HG02970 (cell line): ENCODE measurements at regions not wholly inside any gene's neighbourhood (a gene's known extent, or its start where the extent isn't known, plus 50 kb on each side); places are given as distances from the start of the nearest gene placed in this dataset.

ENCODE experiments used
- ATAC-seq: cut with Tn5 transposase; IDR thresholded peaks from one replicate; pipeline ENCODE4 v1.9.1; 2021; ENCODE audit warnings: mild to moderate bottlenecking, moderate library complexity, moderate number of reproducible peaks; ENCODE audit not compliant: unreplicated experiment, low FRiP score

- no peak for ATAC-seq
These were observed 182.2 kb upstream of the FOXN2 start for GRCh38 chr2:48132271-48132625.

DNA sequence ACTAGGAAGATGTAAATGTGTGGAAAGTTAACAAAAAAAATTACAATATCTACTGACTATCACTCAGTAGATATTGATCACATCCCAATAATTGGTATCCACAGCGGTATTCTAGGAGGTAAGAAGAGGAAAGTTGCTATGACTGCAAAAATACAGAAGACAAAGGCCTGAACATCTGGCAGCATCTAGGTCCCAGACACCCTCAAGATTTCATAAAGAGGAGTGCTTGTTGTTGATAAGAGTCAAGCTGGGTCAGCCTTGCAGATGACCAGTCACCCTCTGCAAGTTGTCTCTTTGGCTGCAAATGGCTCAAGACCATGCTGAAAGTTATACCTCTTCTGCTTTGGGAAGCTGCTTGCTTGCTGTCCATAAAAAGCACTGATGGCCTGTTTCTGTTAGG is 179.8 kb upstream of the FOXN2 start:
- ATAC-seq, result no peak

GRCh38 chr2:48135797-48136196 is 178.7 kb upstream of the FOXN2 start:
- ATAC-seq, result no peak

GRCh38 chr2:48137829-48138228 is 176.7 kb upstream of the FOXN2 start:
- ATAC-seq, result no peak

DNA sequence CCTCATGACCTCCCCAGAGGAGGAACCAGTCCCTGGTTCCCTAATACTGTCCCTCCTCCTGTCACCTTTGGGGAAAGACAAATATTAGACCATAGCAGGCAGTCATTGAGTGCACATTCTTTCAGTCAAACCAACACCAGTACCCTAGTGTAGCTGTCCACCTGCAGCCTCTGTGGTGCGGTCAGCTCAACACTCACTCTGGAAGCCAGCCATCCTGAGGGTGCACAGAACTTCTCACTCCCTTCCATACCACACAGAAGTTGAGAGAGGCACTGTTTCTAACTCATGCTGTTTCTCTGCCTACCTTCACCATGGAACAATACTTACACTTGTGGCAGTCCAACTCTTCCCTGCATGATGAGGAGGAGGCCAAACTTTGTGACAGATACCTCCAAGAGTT is 175.6 kb upstream of the FOXN2 start:
- no peak for ATAC-seq

DNA sequence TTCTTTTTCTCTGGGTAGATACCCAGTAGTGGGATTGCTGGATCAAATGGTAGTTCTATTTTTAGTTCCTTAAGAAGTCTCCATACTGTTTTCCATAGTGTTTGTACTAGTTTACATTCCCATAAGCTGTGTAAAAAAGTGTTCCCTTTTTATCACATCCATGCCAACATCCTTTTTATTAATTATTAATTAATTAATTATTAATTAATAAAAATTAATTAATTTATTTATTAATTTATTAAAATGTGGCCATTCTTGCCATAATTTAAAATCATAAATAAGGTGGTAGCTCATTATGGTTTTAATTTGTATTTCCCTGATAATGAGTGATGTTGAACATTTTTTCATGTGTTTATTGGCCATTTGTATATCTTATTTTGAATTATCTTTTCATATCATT is 173.9 kb upstream of the FOXN2 start:
- no peak for ATAC-seq

DNA sequence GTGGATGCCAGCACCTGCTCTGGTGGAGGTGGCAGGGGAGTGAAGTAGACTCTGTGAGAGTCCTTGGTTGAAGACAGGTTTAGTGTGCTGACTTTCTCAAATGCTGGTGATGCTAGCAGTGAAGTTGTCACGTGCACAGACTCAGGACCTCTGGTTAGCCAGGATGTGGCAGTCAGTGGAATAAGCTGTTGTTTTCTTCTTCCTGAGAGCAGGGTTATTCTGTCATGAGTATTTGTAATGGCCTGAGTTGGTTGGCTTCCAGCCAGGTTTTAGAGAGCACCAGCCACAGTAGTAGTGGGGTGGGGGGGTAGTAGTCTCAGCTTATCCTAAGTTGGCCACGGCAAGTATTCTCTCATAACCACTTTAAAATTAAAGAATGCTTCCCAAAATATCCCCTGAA is 169.7 kb upstream of the FOXN2 start:
- ATAC-seq, result no peak

DNA sequence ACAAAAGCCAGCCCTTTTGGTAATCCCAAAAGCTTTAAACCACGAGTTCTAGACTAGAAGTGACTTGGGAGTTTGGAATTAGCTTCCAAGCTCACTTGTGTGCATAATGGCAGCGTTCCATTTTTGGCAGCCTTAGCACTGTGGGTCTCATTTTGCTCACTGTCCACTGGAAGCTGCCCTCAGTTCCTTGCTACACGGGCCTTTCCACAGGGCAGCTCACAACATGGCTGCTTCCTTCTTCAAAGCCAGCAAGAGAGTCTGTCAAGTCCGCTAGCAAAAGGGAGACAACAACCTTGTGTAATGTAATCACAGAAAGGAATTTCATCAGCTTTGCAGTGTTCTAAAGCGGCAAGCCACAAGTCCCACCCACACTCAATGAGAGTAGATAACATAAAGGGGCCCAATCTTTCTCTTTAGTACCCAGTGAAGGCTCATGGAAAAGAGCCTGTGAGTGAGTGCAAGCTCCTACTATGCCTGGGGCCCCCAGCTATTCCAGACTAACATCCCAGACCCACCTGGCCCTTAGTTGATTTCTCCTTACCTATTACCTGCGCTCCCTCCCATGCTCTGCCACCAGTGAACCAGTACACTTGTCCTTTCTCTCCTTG is 168.5 kb upstream of the FOXN2 start:
- ATAC-seq, result no peak

DNA sequence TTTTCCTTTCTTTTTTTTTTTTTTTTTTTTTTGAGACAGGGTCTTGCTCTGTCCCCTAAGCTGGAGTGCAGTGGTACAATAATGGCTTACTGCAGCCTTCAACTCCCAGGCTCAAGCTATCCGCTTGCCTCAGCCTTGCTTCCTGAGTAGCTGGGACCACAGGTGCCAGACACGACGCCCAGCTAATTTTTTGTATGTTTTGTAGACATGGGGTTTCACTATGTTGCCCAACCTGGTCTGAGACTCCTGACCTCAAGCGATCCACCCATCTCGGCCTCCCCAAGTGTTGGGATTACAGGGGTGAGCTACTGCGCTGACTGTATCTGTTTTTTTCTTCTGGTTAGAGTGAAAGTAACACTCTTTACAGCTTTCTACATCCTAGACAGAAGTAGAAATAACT is 167.9 kb upstream of the FOXN2 start:
- no peak for ATAC-seq

DNA sequence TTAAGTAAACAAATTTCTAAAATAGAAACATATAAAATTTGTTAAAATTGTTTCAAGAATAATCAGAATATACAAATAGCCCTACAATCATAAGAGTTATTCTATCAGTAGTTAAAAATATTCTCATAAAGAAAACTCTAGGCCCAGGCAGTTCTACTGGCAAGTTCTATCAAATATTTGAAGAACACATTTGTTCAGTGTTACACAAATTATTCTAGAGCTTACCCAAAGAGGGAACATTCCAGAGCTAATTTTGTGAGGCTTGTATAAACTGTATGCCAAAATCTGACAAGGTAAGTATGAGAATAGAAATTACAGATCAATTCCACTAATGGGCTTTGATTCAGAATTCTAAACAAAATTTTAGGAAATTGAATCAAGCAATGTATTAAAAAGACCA is 166.8 kb upstream of the FOXN2 start:
- no peak for ATAC-seq

- no peak for ATAC-seq
These were observed 165.5 kb upstream of the FOXN2 start for GRCh38 chr2:48148841-48149430.

DNA sequence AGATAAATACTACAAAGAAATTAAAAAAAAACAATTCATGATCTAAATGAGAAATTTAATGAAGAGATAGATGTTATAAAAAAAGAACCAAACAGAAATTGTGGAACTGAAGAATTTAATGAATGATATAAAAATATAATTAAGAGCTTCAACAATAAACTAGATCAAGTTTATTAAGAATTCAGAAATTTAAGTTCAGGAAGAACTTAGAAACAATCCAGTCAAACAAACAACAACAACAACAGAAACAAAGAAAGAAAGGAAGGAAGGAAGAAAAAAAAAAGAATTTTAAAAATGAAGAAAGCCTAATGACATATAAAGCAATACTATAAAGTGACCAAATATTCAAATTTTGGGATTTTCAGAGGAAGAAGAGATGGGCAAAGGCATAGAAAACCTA is 157.3 kb upstream of the FOXN2 start:
- no peak for ATAC-seq

DNA sequence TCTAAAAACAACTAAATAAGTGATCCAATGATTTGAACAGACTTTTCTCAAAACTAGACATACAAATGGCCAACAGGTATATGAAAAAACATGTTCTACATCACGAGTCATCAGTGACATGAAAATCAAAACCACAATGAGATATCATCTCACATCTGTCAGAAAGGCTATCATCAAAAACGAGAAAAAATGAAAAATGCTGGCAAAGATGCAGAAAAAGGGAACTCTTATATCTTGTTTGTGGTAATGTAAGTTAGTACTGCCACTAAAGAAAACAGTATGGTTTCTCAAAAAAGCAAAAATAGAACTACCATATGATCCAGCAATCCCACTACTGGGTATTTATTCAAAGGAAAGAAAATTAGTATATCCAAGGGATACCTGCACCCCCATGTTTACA is 152.9 kb upstream of the FOXN2 start:
- ATAC-seq, result no peak

GRCh38 chr2:48162742-48163141 is 151.7 kb upstream of the FOXN2 start:
- no peak for ATAC-seq

- ATAC-seq, result no peak
These were observed 149.3 kb upstream of the FOXN2 start for GRCh38 chr2:48165070-48165753.

- ATAC-seq, result no peak
These were observed 145.3 kb upstream of the FOXN2 start for GRCh38 chr2:48169141-48169592.

GRCh38 chr2:48170281-48170680 is 144.2 kb upstream of the FOXN2 start:
- ATAC-seq, result no peak

- no peak for ATAC-seq
These were observed 141.3 kb upstream of the FOXN2 start for GRCh38 chr2:48173141-48173540.

DNA sequence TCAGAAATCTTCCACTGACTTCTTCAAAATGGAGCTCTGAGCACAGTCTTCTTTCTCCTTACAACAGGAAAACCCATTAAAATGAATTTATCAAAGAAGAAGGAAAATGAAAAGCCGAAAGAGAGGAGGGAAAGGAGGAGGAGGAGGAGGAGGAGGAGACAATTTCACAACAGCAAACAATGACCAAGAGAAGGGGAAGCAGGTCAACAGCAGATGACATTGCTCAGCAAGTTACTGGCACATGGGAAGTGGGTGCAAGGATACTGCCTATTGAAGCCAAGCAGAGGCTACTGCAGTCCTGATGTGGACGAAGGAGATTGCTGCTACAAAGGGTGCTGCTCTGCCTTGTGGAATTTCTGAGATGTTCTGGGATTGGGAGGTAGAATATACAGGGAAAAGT is 140.0 kb upstream of the FOXN2 start:
- no peak for ATAC-seq

DNA sequence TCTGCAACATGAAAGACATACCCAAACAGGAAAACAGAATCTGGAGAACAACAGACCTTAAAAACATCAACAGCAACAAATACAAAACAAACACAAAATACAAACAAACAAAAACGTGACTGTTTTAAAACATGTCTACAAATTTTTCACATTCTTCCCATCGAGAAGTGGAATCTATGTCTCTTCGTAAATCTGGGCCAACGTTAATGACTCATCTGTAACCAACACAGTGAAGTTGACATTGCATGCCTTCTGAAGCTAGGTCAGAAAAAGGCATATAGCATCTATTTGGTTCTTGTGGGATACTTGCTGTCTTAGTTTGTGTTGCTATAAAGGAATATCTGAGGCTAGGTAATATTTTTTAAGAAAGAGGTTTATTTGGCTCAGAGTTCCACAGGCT is 139.2 kb upstream of the FOXN2 start:
- no peak for ATAC-seq

DNA sequence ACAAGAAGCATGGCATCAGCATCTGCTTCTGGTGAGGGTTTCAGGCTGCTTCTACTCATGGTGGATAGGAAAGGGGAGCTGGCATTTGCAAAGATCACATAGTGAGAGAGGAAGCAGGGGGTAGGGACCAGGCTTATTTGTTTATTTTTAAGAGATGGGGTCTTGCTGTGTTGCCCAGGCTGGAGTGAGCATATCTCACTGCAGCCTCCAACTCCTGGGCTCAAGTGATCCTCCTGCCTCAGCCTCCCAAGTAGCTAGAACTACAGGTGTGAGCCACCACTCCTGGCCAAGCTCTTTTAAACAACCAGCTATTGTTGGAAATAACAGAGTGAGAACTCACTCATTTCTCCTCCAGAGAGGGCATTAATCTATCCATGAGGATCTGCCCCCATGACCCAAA is 138.8 kb upstream of the FOXN2 start:
- no peak for ATAC-seq

DNA sequence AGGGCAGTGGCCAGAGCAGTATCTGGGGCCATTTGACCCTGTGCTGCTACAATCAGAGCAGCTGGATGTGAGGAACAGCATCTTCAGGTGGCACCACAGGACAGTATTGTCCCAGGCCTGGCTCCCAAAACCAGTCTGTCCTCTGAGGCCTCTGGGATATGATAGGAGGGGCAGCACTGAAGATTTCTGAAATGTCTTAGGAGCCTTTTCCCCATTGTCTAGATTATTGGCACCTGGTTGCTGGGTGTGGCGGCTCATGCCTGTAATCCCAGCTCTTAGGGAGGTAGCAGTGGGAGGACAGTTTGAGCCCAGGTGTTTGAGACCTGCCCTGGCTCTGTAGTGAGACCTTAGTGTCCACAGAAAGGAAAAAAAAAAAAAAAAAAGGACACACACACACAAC is 137.6 kb upstream of the FOXN2 start:
- no peak for ATAC-seq
